ENCODE measurements at regions not wholly inside any gene's neighbourhood (a gene's known extent, or its start where the extent isn't known, plus 50 kb on each side); places are given as distances from the start of the nearest gene placed in this dataset.

DNA sequence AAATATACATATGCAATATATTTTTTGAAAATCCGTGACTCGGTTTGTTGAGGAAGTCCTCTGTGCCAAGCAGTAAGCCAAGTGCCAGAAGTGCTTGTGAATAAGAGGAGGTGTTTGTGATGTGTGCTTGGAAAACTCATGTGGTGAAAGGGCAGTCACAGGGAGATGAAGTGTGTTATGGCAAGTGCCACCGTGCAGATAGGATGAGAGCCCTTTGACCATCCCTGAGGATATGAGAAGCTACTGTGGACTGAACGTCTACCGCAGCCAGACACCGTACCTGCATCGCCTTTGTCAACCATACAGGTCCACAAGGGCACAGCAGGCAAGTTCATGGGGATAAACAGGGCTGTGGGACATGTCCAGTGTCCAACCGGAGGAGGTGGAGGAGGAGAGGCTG is 288.9 kb upstream of the MYT1L start:
- Mint-ChIP-seq H3K27ac (no peak overlapping the region), H3K4me1 (ENCODE audit: low read depth) (no peaks in the 10 kb centered on the region), H3K4me3 (ENCODE audit: low read depth) (no peak overlapping the region), H3K36me3 (ENCODE audit: insufficient read depth) (no peaks in the 10 kb centered on the region), H3K9me3 (ENCODE audit: low read depth) (no peaks in the 10 kb centered on the region), H3K27me3 (peaks cover 19% of the 10 kb centered on the region)
- no peak for TF ChIP-seq CTCF (IDR thresholded peaks at IDR 0.05; ENCODE audit: unreplicated experiment)
- no peak for DNase-seq (ENCODE audit: low spot score, unreplicated experiment)

DNA sequence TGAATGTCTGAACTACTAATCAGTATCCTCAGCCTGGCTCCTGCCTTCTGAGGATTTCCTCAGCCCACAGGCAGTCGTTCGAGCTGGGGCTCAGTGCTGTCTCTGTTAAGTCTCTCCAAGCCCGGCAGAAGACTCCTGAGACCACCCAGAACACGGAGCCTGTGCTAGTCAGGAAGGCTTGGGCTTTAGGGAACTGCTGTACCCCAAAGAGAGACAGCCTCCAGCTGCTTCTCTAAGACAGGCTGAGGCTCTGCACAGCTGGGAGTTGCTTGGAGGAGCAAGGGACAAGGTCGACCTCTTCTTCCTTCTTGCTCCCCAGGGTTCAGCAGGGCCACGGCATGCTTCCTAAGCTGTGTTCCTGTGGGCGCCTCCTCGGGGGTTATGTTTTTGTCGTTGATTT is 283.4 kb upstream of the MYT1L start:
- Mint-ChIP-seq H3K36me3 (ENCODE audit: insufficient read depth) (peaks cover 4% of the 10 kb centered on the region), H3K9me3 (ENCODE audit: low read depth) (peaks cover 8% of the 10 kb centered on the region), H3K4me1 (ENCODE audit: low read depth) (peaks cover 1% of the 10 kb centered on the region), H3K27me3 (peaks cover 19% of the 10 kb centered on the region), H3K27ac (no peak overlapping the region), H3K4me3 (ENCODE audit: low read depth) (no peak overlapping the region)
- DNase-seq (ENCODE audit: low spot score, unreplicated experiment), result no peak
- no peak for TF ChIP-seq CTCF (IDR thresholded peaks at IDR 0.05; ENCODE audit: unreplicated experiment)

DNA sequence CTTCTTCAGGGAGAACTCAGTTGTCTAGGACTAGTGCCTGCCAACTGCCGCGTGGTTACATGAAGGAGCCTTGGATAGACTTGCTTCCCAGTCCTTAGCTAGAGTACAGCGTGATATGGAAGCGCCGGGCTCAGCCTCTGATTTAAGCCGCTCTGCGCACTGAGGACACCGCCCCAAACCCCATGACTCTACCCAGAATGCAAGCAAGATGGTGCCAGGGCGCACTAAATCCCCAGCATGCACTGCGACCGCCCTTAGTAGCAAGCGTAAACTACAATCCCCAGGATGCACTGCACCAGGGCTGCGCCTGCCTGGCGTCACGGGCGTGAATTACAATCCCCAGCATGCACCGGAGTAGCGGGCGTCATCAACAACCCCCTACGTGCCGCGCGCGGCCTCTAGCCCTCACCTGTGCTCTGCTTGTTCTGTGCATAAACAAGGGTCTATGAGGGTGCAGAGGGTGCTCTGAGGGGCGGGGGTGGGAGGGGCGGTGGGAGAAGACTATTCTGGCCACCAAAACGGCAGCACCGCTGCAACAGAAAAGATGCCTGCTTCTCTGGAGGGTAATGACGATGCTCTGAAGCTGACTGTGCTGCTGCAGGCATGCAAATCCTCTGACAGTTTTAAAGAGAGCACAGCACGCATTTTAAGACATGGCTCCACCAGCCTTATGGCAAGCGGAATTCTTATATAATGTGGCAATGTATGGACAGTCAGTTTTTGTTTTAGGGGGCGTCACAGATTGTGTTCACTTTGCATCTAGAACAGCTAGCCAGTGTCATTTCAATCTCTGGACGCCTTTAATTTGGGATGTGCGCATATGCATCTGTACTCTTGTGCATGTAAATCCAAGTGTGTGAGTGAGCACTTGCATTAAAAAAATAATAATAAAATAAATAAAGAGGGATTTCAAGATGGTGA is 282.5 kb upstream of the MYT1L start:
- Mint-ChIP-seq H3K36me3 (ENCODE audit: insufficient read depth) (peaks cover 4% of the 10 kb centered on the region), H3K4me3 (ENCODE audit: low read depth) (peak overlapping the region; percentile 84), H3K27ac (peak overlapping the region; percentile 95), H3K27me3 (peaks cover 18% of the 10 kb centered on the region), H3K4me1 (ENCODE audit: low read depth) (peaks cover 1% of the 10 kb centered on the region), H3K9me3 (ENCODE audit: low read depth) (peaks cover 8% of the 10 kb centered on the region)
- TF ChIP-seq CTCF (IDR thresholded peaks at IDR 0.05; ENCODE audit: unreplicated experiment), result no peak
- peak; percentile 82 for DNase-seq (ENCODE audit: low spot score, unreplicated experiment)

DNA sequence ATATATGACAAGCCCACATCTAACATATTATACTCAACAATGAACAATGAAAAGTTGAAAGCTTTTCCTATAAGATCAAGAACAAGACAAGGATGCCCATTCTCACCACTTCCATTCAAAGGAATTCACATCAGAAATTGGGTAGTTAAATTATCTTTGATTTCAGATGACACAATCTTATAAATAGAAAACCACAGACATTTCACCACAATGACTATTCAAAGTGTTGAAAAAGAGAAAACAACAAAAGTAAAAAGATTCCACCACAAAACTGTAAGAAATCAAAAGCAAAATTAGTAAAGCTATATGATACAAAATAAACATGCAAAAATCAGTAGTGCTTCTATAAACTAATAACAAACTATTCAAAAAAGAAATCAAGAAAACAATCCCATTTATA is 279.7 kb upstream of the MYT1L start:
- H3K9me3 Mint-ChIP-seq (ENCODE audit: low read depth), result peaks cover 8% of the 10 kb centered on the region
- H3K4me3 Mint-ChIP-seq (ENCODE audit: low read depth), result no peak overlapping the region

GRCh38 chr2:2600366-2600765 is 269.3 kb upstream of the MYT1L start:
- no peak overlapping the region for H3K27ac Mint-ChIP-seq

More for the DNA sequence above, 279.7 kb upstream of the MYT1L start:
- peaks cover 3% of the 10 kb centered on the region for H3K27me3 Mint-ChIP-seq
- no peak overlapping the region for H3K27ac Mint-ChIP-seq
- DNase-seq (ENCODE audit: low spot score, unreplicated experiment), result no peak
- H3K36me3 Mint-ChIP-seq (ENCODE audit: insufficient read depth), result peaks cover 4% of the 10 kb centered on the region
- no peak for TF ChIP-seq CTCF (IDR thresholded peaks at IDR 0.05; ENCODE audit: unreplicated experiment)
- H3K4me1 Mint-ChIP-seq (ENCODE audit: low read depth), result peaks cover 1% of the 10 kb centered on the region

More at GRCh38 chr2:2600366-2600765, 269.3 kb upstream of the MYT1L start:
- TF ChIP-seq CTCF (IDR thresholded peaks at IDR 0.05; ENCODE audit: unreplicated experiment), result no peak
- no peak for DNase-seq (ENCODE audit: low spot score, unreplicated experiment)
- Mint-ChIP-seq H3K9me3 (ENCODE audit: low read depth) (peaks cover 7% of the 10 kb centered on the region), H3K4me3 (ENCODE audit: low read depth) (no peak overlapping the region), H3K36me3 (ENCODE audit: insufficient read depth) (no peaks in the 10 kb centered on the region), H3K27me3 (no peaks in the 10 kb centered on the region), H3K4me1 (ENCODE audit: low read depth) (peaks cover 6% of the 10 kb centered on the region)

Data from progenitor cell of endocrine pancreas (in vitro differentiated cells).